Stomach (tissue), 4 donors: ENCODE measurements at regions not wholly inside any gene's neighbourhood (a gene's known extent, or its start where the extent isn't known, plus 50 kb on each side); places are given as distances from the start of the nearest gene placed in this dataset.

Source experiments
- CTCF ChIP-seq, 7 experiments: fragments of 450-650 bp in 4 of 7; fragments of 200-600 bp in 3 of 7; sonication (generic) in 3 of 7; IDR thresholded peaks; one replicate each; pipeline ENCODE4 v1.5.1; 2016 to 2019; ENCODE audit warnings: antibody characterized with exemption in 7 of 7, control low read depth in 2 of 7, mild to moderate bottlenecking in 1 of 7
- EP300 ChIP-seq: sonication (generic); formaldehyde crosslinking; IDR thresholded peaks from one replicate; pipeline ENCODE4 v1.6.1; 2017; ENCODE audit warnings: antibody characterized with exemption
- POLR2A ChIP-seq, 4 donors: fragments of 450-650 bp; IDR thresholded peaks; one replicate each; pipeline ENCODE4 v1.6.1; 2016; ENCODE audit warnings: antibody characterized with exemption in 4 of 4, control low read depth in 2 of 4, mild to moderate bottlenecking in 1 of 4, moderate library complexity in 1 of 4
- POLR2AphosphoS5 ChIP-seq, 3 donors: sonication (generic); formaldehyde crosslinking; IDR thresholded peaks; one replicate each; pipeline ENCODE4 v1.6.1; 2016; ENCODE audit warnings: antibody characterized with exemption in 3 of 3

DNA sequence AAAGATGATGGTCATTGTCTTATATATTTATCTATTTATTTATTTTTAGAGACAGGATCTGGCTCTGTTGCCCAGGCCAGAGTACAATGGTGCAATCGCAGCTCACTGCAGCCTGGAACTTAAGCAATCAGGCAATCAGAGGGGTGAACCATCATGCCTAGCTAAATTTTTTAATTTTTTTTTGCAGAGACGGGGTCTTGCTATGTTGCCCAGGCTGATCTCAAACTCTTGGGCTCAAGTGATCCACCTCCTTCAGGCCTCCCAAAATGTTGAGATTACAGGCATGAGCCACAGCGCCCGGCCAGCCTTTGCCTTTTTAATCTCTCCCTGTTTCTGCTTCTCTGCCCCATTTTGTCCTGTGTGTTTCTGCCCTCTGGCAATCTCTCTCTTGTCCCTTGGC is 102.2 kb downstream of the NCR2 start:
- TF ChIP-seq CTCF (IDR thresholded peaks at IDR 0.05) (no peak), POLR2A (IDR thresholded peaks at IDR 0.05) (no peak), POLR2AphosphoS5 (IDR thresholded peaks at IDR 0.05) (no peak), EP300 (no peak)
